HL-60 (cell line): ENCODE measurements at regions not wholly inside any gene's neighbourhood (a gene's known extent, or its start where the extent isn't known, plus 50 kb on each side); places are given as distances from the start of the nearest gene placed in this dataset.

Experiments used
- GABPA ChIP-seq: IDR thresholded peaks from 2 replicates; pipeline ENCODE4 v1.6.1; 2012; ENCODE audit warnings: low read depth
- POLR2AphosphoS5 ChIP-seq: IDR thresholded peaks from 2 replicates; pipeline ENCODE4 v1.6.1; 2012; ENCODE audit warnings: low read depth
- TF ChIP-seq, protein P1 (sequence below): IDR thresholded peaks from one replicate; pipeline ENCODE4 v1.5.1; 2011; ENCODE audit warnings: low read length, control low read depth, inconsistent platforms; ENCODE audit not compliant: insufficient read depth
- TF ChIP-seq, protein P2 (sequence below): IDR thresholded peaks from 2 replicates; pipeline ENCODE4 v1.6.1; 2012; ENCODE audit warnings: low read depth; ENCODE audit not compliant: insufficient replicate concordance

DNA sequence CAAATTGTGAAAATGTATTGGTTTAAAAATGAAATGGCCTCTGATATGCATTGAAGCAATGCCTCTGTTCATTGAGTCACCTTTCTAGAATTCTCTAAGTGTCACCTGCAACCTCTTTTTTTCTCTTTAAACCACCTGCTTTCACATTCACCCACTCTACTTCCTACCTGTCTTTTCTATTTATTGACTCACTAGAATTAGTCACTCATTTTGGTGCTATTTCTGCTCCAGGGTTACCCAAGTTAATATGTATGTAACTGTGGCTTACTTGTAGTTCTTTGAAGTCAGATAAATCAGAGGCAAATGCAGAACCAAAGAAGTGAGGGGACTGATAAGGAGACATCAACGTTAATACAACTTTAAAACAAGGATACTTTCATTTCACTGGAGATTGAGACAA lies 674.7 kb downstream of the CCSER2 start:
- TF ChIP-seq, protein P1, sequence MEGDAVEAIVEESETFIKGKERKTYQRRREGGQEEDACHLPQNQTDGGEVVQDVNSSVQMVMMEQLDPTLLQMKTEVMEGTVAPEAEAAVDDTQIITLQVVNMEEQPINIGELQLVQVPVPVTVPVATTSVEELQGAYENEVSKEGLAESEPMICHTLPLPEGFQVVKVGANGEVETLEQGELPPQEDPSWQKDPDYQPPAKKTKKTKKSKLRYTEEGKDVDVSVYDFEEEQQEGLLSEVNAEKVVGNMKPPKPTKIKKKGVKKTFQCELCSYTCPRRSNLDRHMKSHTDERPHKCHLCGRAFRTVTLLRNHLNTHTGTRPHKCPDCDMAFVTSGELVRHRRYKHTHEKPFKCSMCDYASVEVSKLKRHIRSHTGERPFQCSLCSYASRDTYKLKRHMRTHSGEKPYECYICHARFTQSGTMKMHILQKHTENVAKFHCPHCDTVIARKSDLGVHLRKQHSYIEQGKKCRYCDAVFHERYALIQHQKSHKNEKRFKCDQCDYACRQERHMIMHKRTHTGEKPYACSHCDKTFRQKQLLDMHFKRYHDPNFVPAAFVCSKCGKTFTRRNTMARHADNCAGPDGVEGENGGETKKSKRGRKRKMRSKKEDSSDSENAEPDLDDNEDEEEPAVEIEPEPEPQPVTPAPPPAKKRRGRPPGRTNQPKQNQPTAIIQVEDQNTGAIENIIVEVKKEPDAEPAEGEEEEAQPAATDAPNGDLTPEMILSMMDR: no peak
- TF ChIP-seq, protein P2, sequence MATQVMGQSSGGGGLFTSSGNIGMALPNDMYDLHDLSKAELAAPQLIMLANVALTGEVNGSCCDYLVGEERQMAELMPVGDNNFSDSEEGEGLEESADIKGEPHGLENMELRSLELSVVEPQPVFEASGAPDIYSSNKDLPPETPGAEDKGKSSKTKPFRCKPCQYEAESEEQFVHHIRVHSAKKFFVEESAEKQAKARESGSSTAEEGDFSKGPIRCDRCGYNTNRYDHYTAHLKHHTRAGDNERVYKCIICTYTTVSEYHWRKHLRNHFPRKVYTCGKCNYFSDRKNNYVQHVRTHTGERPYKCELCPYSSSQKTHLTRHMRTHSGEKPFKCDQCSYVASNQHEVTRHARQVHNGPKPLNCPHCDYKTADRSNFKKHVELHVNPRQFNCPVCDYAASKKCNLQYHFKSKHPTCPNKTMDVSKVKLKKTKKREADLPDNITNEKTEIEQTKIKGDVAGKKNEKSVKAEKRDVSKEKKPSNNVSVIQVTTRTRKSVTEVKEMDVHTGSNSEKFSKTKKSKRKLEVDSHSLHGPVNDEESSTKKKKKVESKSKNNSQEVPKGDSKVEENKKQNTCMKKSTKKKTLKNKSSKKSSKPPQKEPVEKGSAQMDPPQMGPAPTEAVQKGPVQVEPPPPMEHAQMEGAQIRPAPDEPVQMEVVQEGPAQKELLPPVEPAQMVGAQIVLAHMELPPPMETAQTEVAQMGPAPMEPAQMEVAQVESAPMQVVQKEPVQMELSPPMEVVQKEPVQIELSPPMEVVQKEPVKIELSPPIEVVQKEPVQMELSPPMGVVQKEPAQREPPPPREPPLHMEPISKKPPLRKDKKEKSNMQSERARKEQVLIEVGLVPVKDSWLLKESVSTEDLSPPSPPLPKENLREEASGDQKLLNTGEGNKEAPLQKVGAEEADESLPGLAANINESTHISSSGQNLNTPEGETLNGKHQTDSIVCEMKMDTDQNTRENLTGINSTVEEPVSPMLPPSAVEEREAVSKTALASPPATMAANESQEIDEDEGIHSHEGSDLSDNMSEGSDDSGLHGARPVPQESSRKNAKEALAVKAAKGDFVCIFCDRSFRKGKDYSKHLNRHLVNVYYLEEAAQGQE: no peak
- TF ChIP-seq POLR2AphosphoS5 (no peak), GABPA (no peak)
